HG03139 (cell line): ENCODE measurements at regions not wholly inside any gene's neighbourhood (a gene's known extent, or its start where the extent isn't known, plus 50 kb on each side); places are given as distances from the start of the nearest gene placed in this dataset.
A peak's percentile ranks its signal among the peaks of the same experiment; 100 is the strongest.
"Not testable (repeated sequence)": the region's sequence is repeated elsewhere in the genome, so short reads cannot be mapped to it uniquely, and the experiment has no call there.

Source experiments
- ATAC-seq: cut with Tn5 transposase; IDR thresholded peaks from one replicate; pipeline ENCODE4 v1.9.1; 2021; ENCODE audit not compliant: unreplicated experiment

- not testable (repeated sequence) for ATAC-seq
Measured at GRCh38 chr9:62874745-62875599, 1685.1 kb downstream of the SPATA31A7 start.

GRCh38 chr9:62877552-62877951, 1687.7 kb downstream of the SPATA31A7 start:
- ATAC-seq, result not testable (repeated sequence)

GRCh38 chr9:62877987-62878386, 1688.2 kb downstream of the SPATA31A7 start:
- ATAC-seq, result not testable (repeated sequence)

GRCh38 chr9:62880453-62880852, 1690.6 kb downstream of the SPATA31A7 start:
- not testable (repeated sequence) for ATAC-seq

GRCh38 chr9:62880971-62881370, 1691.1 kb downstream of the SPATA31A7 start:
- not testable (repeated sequence) for ATAC-seq

GRCh38 chr9:62881811-62882210, 1692.0 kb downstream of the SPATA31A7 start:
- not testable (repeated sequence) for ATAC-seq

- ATAC-seq, result not testable (repeated sequence)
Measured at GRCh38 chr9:62882717-62883116, 1692.9 kb downstream of the SPATA31A7 start.

- ATAC-seq, result not testable (repeated sequence)
Measured at GRCh38 chr9:62896692-62897091, 1706.9 kb downstream of the SPATA31A7 start.

- not testable (repeated sequence) for ATAC-seq
Measured at GRCh38 chr9:62897411-62898225, 1707.8 kb downstream of the SPATA31A7 start.

GRCh38 chr9:62899666-62900065, 1709.8 kb downstream of the SPATA31A7 start:
- not testable (repeated sequence) for ATAC-seq

- ATAC-seq, result not testable (repeated sequence)
Measured at GRCh38 chr9:62904061-62904460, 1714.2 kb downstream of the SPATA31A7 start.

GRCh38 chr9:62905722-62906121, 1715.9 kb downstream of the SPATA31A7 start:
- ATAC-seq, result not testable (repeated sequence)

- ATAC-seq, result not testable (repeated sequence)
Measured at GRCh38 chr9:62907866-62908265, 1718.0 kb downstream of the SPATA31A7 start.

- not testable (repeated sequence) for ATAC-seq
Measured at GRCh38 chr9:62908271-62908670, 1718.4 kb downstream of the SPATA31A7 start.

- ATAC-seq, result not testable (repeated sequence)
Measured at GRCh38 chr9:62909447-62909846, 1719.6 kb downstream of the SPATA31A7 start.

GRCh38 chr9:62912278-62912677, 1722.4 kb downstream of the SPATA31A7 start:
- ATAC-seq, result not testable (repeated sequence)

- ATAC-seq, result not testable (repeated sequence)
Measured at GRCh38 chr9:62915168-62915567, 1725.3 kb downstream of the SPATA31A7 start.

- ATAC-seq, result peak; percentile 100
Measured at GRCh38 chr9:62915661-62916060, 1725.8 kb downstream of the SPATA31A7 start.

GRCh38 chr9:62918648-62919385, 1729.0 kb downstream of the SPATA31A7 start:
- ATAC-seq, result not testable (repeated sequence)

- ATAC-seq, result not testable (repeated sequence)
Measured at GRCh38 chr9:62931484-62931883, 1741.6 kb downstream of the SPATA31A7 start.

GRCh38 chr9:62952840-62953239, 1763.0 kb downstream of the SPATA31A7 start:
- ATAC-seq, result not testable (repeated sequence)
